Breast epithelium (tissue), 3 donors: ENCODE measurements at regions not wholly inside any gene's neighbourhood (a gene's known extent, or its start where the extent isn't known, plus 50 kb on each side); places are given as distances from the start of the nearest gene placed in this dataset.

Experiments used
- POLR2A ChIP-seq: fragments of 450-650 bp; IDR thresholded peaks from one replicate; pipeline ENCODE4 v1.6.1; 2016; ENCODE audit warnings: antibody characterized with exemption, mild to moderate bottlenecking, moderate library complexity
- POLR2AphosphoS5 ChIP-seq, 3 donors: sonication (generic); formaldehyde crosslinking; IDR thresholded peaks; one replicate each; pipeline ENCODE4 v1.6.1; 2017; ENCODE audit warnings: antibody characterized with exemption in 3 of 3
- TF ChIP-seq, protein P1 (sequence below), 3 donors: fragments of 450-650 bp; IDR thresholded peaks; one replicate each; pipeline ENCODE4 v1.5.1; 2016 to 2017; ENCODE audit warnings: antibody characterized with exemption in 3 of 3, mild to moderate bottlenecking in 3 of 3, moderate library complexity in 3 of 3

DNA sequence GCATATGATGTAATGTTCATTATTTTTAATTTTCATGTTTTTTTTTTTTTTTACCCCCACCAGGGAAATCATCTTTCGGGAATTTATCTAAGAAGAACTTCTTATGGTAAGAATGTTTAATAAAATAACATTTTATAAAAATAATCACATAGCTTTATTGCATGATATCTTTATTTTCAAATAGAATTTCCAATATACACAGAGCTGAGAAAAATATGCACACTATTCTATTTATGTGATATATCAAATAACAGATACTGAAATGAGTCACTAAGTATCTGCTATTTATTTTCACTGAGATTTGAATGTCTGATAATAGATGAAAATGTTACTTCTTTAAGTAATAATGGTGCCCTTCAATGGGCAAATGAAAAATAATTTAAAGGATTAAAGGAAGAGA lies 1217.3 kb downstream of the MAT2B start:
- TF ChIP-seq, protein P1, sequence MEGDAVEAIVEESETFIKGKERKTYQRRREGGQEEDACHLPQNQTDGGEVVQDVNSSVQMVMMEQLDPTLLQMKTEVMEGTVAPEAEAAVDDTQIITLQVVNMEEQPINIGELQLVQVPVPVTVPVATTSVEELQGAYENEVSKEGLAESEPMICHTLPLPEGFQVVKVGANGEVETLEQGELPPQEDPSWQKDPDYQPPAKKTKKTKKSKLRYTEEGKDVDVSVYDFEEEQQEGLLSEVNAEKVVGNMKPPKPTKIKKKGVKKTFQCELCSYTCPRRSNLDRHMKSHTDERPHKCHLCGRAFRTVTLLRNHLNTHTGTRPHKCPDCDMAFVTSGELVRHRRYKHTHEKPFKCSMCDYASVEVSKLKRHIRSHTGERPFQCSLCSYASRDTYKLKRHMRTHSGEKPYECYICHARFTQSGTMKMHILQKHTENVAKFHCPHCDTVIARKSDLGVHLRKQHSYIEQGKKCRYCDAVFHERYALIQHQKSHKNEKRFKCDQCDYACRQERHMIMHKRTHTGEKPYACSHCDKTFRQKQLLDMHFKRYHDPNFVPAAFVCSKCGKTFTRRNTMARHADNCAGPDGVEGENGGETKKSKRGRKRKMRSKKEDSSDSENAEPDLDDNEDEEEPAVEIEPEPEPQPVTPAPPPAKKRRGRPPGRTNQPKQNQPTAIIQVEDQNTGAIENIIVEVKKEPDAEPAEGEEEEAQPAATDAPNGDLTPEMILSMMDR (IDR thresholded peaks at IDR 0.05) = no peak
- no peak for TF ChIP-seq POLR2A
- no peak for TF ChIP-seq POLR2AphosphoS5 (IDR thresholded peaks at IDR 0.05)
